Stomach (tissue), 8 donors: ENCODE measurements at regions not wholly inside any gene's neighbourhood (a gene's known extent, or its start where the extent isn't known, plus 50 kb on each side); places are given as distances from the start of the nearest gene placed in this dataset.

ENCODE experiments used
- DNase-seq, 2 donors: peaks; one replicate each; pipeline versions ENCODE4 v3.0.0 to v3.0.0-alpha.2; 2013 to 2019
- H3K27ac ChIP-seq, 5 donors: fragments of 200-600 bp in 4 of 5; sonication (generic) in 4 of 5; one replicate each; pipeline ENCODE4 v1.5.1; 2013 to 2019; ENCODE audit warnings: mild to moderate bottlenecking in 1 of 5, moderate library complexity in 1 of 5
- H3K27me3 ChIP-seq, 3 donors: fragments of 200-600 bp; sonication (generic); one replicate each; pipeline ENCODE4 v1.5.1; 2017 to 2019; ENCODE audit warnings: mixed run types in 1 of 3
- H3K36me3 ChIP-seq, 4 donors: fragments of 200-600 bp; sonication (generic); 1 replicate in 3 of 4; 2 replicates in 1 of 4; pipeline ENCODE4 v1.5.1; 2016 to 2019
- H3K4me1 ChIP-seq, 4 donors: fragments of 200-600 bp; sonication (generic); one replicate each; pipeline ENCODE4 v1.5.1; 2016 to 2019
- H3K4me3 ChIP-seq, 4 donors: fragments of 200-600 bp; sonication (generic) in 3 of 4; one replicate each; pipeline ENCODE4 v1.5.1; 2016 to 2019; ENCODE audit warnings: mild to moderate bottlenecking in 1 of 4
- H3K9me3 ChIP-seq, 4 donors: fragments of 200-600 bp; sonication (generic); one replicate each; pipeline ENCODE4 v1.5.1; 2016 to 2019
- EP300 ChIP-seq: sonication (generic); formaldehyde crosslinking; IDR thresholded peaks from one replicate; pipeline ENCODE4 v1.6.1; 2017; ENCODE audit warnings: antibody characterized with exemption
- POLR2A ChIP-seq, 4 donors: fragments of 450-650 bp; IDR thresholded peaks; one replicate each; pipeline ENCODE4 v1.6.1; 2016; ENCODE audit warnings: antibody characterized with exemption in 4 of 4, control low read depth in 2 of 4, mild to moderate bottlenecking in 1 of 4, moderate library complexity in 1 of 4
- POLR2AphosphoS5 ChIP-seq, 3 donors: sonication (generic); formaldehyde crosslinking; IDR thresholded peaks; one replicate each; pipeline ENCODE4 v1.6.1; 2016; ENCODE audit warnings: antibody characterized with exemption in 3 of 3
- WGBS, 5 donors: extraction: QIAGEN DNeasy Blood & Tissue Kit in 3 of 5; methylation state at CpG; one replicate each; pipeline versions ENCODE4 v1.1.5 to v1.1.7; 2013 to 2018; 5-methylcytosine and 5-hydroxymethylcytosine counted together
- intact Hi-C: fragments of 100-400 bp; cut with DNase I; formaldehyde crosslinking; loops from one replicate; pipeline ENCODE4 v1.15.1; 2023; ENCODE audit warnings: low total_unique reads
- TF ChIP-seq, protein P1 (sequence below), 7 experiments: fragments of 450-650 bp in 4 of 7; fragments of 200-600 bp in 3 of 7; sonication (generic) in 3 of 7; IDR thresholded peaks; one replicate each; pipeline ENCODE4 v1.5.1; 2016 to 2019; ENCODE audit warnings: antibody characterized with exemption in 7 of 7, control low read depth in 2 of 7, mild to moderate bottlenecking in 1 of 7
- donor health status: healthy with polysubstance abuse.
- donor health status: Bipolar disorder and iron deficiency.
- donor health status: healthy.

DNA sequence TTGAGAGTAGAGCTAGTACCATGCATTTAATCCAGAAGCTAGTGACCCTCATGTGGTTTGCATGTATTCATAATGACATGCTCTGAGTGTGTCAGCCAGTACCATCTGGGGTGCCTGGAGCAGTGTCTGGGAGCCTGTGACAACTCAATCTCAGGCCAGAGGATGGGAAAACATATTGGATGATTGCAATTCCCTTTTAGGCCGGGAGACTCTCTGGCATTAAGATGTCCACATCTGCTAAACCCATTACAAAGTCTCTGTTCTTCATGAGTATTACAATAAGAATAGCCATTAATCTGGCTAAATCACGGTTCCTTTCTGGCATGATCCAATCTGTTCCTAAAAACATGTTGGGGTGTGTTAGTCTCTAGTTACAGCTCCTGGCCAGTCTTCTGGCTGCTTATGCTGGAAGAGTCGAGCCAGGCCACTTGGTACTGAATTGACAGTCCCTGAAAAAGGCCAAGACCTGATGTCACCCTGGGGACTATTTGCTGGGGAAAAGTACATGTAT is 475.7 kb downstream of the ENC1 start:
- TF ChIP-seq POLR2AphosphoS5 (IDR thresholded peaks at IDR 0.05) (no peak), EP300 (no peak)
- TF ChIP-seq, protein P1, sequence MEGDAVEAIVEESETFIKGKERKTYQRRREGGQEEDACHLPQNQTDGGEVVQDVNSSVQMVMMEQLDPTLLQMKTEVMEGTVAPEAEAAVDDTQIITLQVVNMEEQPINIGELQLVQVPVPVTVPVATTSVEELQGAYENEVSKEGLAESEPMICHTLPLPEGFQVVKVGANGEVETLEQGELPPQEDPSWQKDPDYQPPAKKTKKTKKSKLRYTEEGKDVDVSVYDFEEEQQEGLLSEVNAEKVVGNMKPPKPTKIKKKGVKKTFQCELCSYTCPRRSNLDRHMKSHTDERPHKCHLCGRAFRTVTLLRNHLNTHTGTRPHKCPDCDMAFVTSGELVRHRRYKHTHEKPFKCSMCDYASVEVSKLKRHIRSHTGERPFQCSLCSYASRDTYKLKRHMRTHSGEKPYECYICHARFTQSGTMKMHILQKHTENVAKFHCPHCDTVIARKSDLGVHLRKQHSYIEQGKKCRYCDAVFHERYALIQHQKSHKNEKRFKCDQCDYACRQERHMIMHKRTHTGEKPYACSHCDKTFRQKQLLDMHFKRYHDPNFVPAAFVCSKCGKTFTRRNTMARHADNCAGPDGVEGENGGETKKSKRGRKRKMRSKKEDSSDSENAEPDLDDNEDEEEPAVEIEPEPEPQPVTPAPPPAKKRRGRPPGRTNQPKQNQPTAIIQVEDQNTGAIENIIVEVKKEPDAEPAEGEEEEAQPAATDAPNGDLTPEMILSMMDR (IDR thresholded peaks at IDR 0.05): no peak
- intact Hi-C loops: no loop called here
- 70 to 82% (median 74%) methylated on average over 3 of the region's 3 CpGs for WGBS, 5 donors
- H3K4me3 ChIP-seq: no peak overlapping the region
- DNase-seq: no peak
- H3K4me1 ChIP-seq: peaks cover 0 to 16% (median 3%) of the 10 kb centered on the region in 4 donors
- H3K27ac ChIP-seq: no peak overlapping the region
- no peaks in the 10 kb centered on the region for H3K9me3 ChIP-seq
- H3K36me3 ChIP-seq: no peaks in the 10 kb centered on the region
- no peaks in the 10 kb centered on the region for H3K27me3 ChIP-seq

DNA sequence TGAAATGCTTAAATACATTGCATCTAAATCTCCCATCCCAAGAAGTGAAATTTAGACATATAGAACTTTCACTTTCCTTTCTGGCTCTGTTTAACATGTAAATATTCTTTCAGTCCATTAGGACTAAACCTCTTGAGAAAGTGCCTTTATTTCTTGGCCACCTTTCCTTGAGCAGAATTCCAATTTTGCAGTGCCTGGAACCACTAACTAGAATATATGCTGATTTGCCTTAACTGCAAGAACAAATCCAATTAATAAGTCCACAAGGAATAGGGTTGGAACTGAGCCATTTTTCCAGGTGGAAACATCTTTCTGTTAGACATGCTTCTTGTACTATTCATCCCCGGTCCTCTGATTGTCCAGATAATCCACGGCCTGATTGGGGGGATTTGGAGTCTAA is 478.0 kb downstream of the ENC1 start:
- no peak overlapping the region for H3K4me3 ChIP-seq
- H3K27me3 ChIP-seq: no peaks in the 10 kb centered on the region
- intact Hi-C loops: no loop called here
- H3K36me3 ChIP-seq: no peaks in the 10 kb centered on the region
- 47 to 79% (median 64%) methylated on average over 2 of the region's 2 CpGs for WGBS, 5 donors
- peaks cover 0 to 8% (median 0%) of the 10 kb centered on the region in 4 donors for H3K4me1 ChIP-seq
- no peak for DNase-seq
- no peak for TF ChIP-seq POLR2AphosphoS5 (IDR thresholded peaks at IDR 0.05)
- TF ChIP-seq POLR2A (IDR thresholded peaks at IDR 0.05): no peak
- no peak for TF ChIP-seq EP300
- TF ChIP-seq, protein P1 (IDR thresholded peaks at IDR 0.05): no peak
- H3K27ac ChIP-seq: no peak overlapping the region
- no peaks in the 10 kb centered on the region for H3K9me3 ChIP-seq

DNA sequence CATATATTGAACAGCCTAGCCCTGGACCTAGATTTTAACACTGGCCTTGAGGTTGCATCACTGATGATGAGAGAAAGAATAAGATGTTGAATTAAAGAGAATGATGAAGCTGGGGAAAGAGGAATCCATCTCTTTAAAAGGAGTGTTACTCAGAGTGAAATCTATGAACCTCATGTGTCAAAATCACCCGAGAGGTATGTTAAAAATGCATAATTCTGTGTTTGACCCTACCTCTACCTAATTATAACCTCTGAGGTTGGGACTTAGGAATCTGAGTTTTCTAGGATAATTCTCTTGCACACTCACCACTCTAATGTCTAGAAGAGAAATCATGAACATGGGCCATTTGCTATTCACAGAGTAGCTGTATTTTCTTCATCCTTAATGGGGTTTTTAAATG is 479.4 kb downstream of the ENC1 start:
- TF ChIP-seq, protein P1 (IDR thresholded peaks at IDR 0.05): no peak
- TF ChIP-seq POLR2A (IDR thresholded peaks at IDR 0.05): no peak
- no peak for TF ChIP-seq POLR2AphosphoS5 (IDR thresholded peaks at IDR 0.05)
- no peak for TF ChIP-seq EP300
- DNase-seq: no peak
- Histone ChIP-seq H3K27ac (no peak overlapping the region), H3K4me1 (no peaks in the 10 kb centered on the region), H3K27me3 (no peaks in the 10 kb centered on the region), H3K36me3 (no peaks in the 10 kb centered on the region), H3K9me3 (no peaks in the 10 kb centered on the region), H3K4me3 (no peak overlapping the region)
- intact Hi-C loops: no loop called here
- WGBS, 5 donors: 91 to 100% (median 100%) methylated on average over 1 of the region's 1 CpG

DNA sequence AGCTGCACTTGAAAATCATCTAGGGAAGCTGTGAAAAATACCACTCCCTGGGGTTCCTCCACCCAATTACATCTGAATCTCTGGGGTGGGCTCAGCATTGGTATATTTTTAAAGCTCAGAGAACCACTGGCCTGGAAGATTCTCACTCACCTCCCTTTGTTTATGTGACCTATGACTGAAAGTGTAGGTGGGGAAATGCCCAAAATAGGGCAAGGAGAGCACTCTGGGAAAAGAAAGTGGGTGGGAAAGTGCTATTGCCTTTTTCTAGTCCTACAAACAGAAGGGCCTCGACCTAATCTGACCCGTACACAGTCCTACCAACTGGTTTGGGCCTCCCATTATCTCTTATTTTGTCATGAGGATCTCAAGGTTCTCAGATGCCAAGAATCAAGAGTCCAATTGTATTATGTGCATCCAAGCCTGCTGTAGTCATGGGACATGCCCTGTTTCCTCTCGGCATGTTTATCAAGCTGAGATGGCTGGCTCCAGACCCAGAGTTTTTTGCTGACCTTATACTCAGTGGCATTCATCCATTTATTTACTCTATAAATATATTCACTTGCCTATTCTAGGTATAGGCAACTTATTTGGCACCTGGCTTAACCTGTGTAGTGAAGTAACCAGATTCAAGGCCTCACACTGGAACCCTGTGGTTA is 483.7 kb downstream of the ENC1 start:
- intact Hi-C loops: no loop called here

More for the DNA sequence above, 483.7 kb downstream of the ENC1 start:
- 55 to 75% (median 61%) methylated on average over 3 of the region's 3 CpGs for WGBS, 5 donors
- TF ChIP-seq POLR2AphosphoS5 (IDR thresholded peaks at IDR 0.05) (no peak), EP300 (no peak), POLR2A (IDR thresholded peaks at IDR 0.05) (no peak)
- TF ChIP-seq, protein P1 (IDR thresholded peaks at IDR 0.05): no peak
- H3K4me1 ChIP-seq: peaks cover 0 to 9% (median 0%) of the 10 kb centered on the region in 4 donors
- no peak overlapping the region for H3K4me3 ChIP-seq
- H3K36me3 ChIP-seq: no peaks in the 10 kb centered on the region
- H3K27me3 ChIP-seq: no peaks in the 10 kb centered on the region
- DNase-seq: no peak
- H3K27ac ChIP-seq: no peak overlapping the region
- no peaks in the 10 kb centered on the region for H3K9me3 ChIP-seq
